Activated naive CD8-positive, alpha-beta T cell treated with anti-CD3 and anti-CD28 coated beads, Interleukin-2, amount 10 ng/mL, durations not matched to agents 7 days and 5 days (primary cell): ENCODE measurements at regions not wholly inside any gene's neighbourhood (a gene's known extent, or its start where the extent isn't known, plus 50 kb on each side); places are given as distances from the start of the nearest gene placed in this dataset.

Experiments used
- ATAC-seq: fragments of 150-1000 bp; cut with Tn5 transposase; one replicate; pipeline ENCODE4 v1.10.0; 2021; ENCODE audit warnings: low read depth, moderate library complexity
- POLR2A ChIA-PET: fragments of 350-600 bp; sonication (Branson Sonifier 250); formaldehyde crosslinking; loops from one replicate; lab custom pipeline; 2021; ENCODE audit warnings: antibody characterized with exemption; lab: Charles Lee
- DNase-seq: peaks from one replicate; pipeline ENCODE4 v3.0.0; 2021
- H3K27ac Mint-ChIP-seq: one replicate; pipeline ENCODE4 v1.8.0; 2022; ENCODE audit warnings: mild to moderate bottlenecking, mixed read lengths
- H3K27me3 Mint-ChIP-seq: one replicate; pipeline ENCODE4 v1.8.0; 2022; ENCODE audit warnings: mild to moderate bottlenecking, moderate library complexity, mixed read lengths
- H3K36me3 Mint-ChIP-seq: one replicate; pipeline ENCODE4 v1.8.0; 2021; ENCODE audit warnings: mild to moderate bottlenecking, mixed read lengths
- H3K4me1 Mint-ChIP-seq: one replicate; pipeline ENCODE4 v1.8.0; 2021; ENCODE audit warnings: mixed read lengths
- H3K4me3 Mint-ChIP-seq: one replicate; pipeline ENCODE4 v1.8.0; 2022; ENCODE audit warnings: mild to moderate bottlenecking, moderate library complexity, mixed read lengths
- H3K9me3 Mint-ChIP-seq: one replicate; pipeline ENCODE4 v1.8.0; 2021; ENCODE audit warnings: mixed read lengths

GRCh38 chr11:115117956-115118493 is 386.2 kb downstream of the CADM1 start:
- Mint-ChIP-seq H3K27me3 (peaks cover 7% of the 10 kb centered on the region), H3K36me3 (no peaks in the 10 kb centered on the region), H3K27ac (no peak overlapping the region), H3K9me3 (no peaks in the 10 kb centered on the region), H3K4me1 (no peaks in the 10 kb centered on the region), H3K4me3 (no peak overlapping the region)
- ATAC-seq: no peak
- no peak for DNase-seq
- POLR2A ChIA-PET: no interaction called here

GRCh38 chr11:115119146-115119545 is 385.1 kb downstream of the CADM1 start:
- POLR2A ChIA-PET: no interaction called here
- H3K4me1 Mint-ChIP-seq: no peaks in the 10 kb centered on the region
- peaks cover 7% of the 10 kb centered on the region for H3K27me3 Mint-ChIP-seq

More at GRCh38 chr11:115119146-115119545, 385.1 kb downstream of the CADM1 start:
- Mint-ChIP-seq H3K4me3 (no peak overlapping the region), H3K27ac (no peak overlapping the region), H3K9me3 (no peaks in the 10 kb centered on the region), H3K36me3 (no peaks in the 10 kb centered on the region)
- DNase-seq: no peak
- ATAC-seq: no peak
